SH-SY5Y (cell line): ENCODE measurements at regions not wholly inside any gene's neighbourhood (a gene's known extent, or its start where the extent isn't known, plus 50 kb on each side); places are given as distances from the start of the nearest gene placed in this dataset.

Experiments used
- GATA2 ChIP-seq: IDR thresholded peaks from 2 replicates; pipeline ENCODE4 v1.6.1; 2011; ENCODE audit warnings: mild to moderate bottlenecking, low read depth, low read length
- GATA3 ChIP-seq: IDR thresholded peaks from 2 replicates; pipeline ENCODE4 v1.6.1; 2011; ENCODE audit warnings: low read depth, mild to moderate bottlenecking, low read length, moderate library complexity

GRCh38 chr1:5430136-5430535, 562.1 kb downstream of the NPHP4 start:
- TF ChIP-seq GATA3: no peak
- no peak for TF ChIP-seq GATA2
